H9 (cell line): ENCODE measurements at regions not wholly inside any gene's neighbourhood (a gene's known extent, or its start where the extent isn't known, plus 50 kb on each side); places are given as distances from the start of the nearest gene placed in this dataset.

Experiments used
- DNase-seq: peaks from one replicate; pipeline ENCODE4 v3.0.0-alpha.2; 2017
- H2AFZ ChIP-seq: one replicate; pipeline ENCODE4 v1.6.1; 2013; ENCODE audit warnings: mild to moderate bottlenecking, low read length, control low read depth, moderate library complexity
- H2AK5ac ChIP-seq: 2 replicates; pipeline ENCODE4 v1.6.1; 2013; ENCODE audit warnings: low read length, control low read depth, mixed read lengths; ENCODE audit not compliant: insufficient read length
- H2BK120ac ChIP-seq: one replicate; pipeline ENCODE4 v1.6.1; 2013; ENCODE audit warnings: low read depth, mild to moderate bottlenecking, low read length, control low read depth, inconsistent platforms; ENCODE audit not compliant: poor library complexity, severe bottlenecking
- H2BK12ac ChIP-seq: 2 replicates; pipeline ENCODE4 v1.6.1; 2013; ENCODE audit warnings: low read length, control low read depth, mixed read lengths, low read depth; ENCODE audit not compliant: insufficient read length
- H2BK15ac ChIP-seq: 2 replicates; pipeline ENCODE4 v1.6.1; 2013; ENCODE audit warnings: low read depth, low read length, control low read depth
- H2BK20ac ChIP-seq: one replicate; pipeline ENCODE4 v1.6.1; 2013; ENCODE audit warnings: low read depth, mild to moderate bottlenecking, low read length, control low read depth, inconsistent platforms; ENCODE audit not compliant: poor library complexity, severe bottlenecking
- H2BK5ac ChIP-seq: 2 replicates; pipeline ENCODE4 v1.6.1; 2013; ENCODE audit warnings: low read length, control low read depth, mixed read lengths; ENCODE audit not compliant: insufficient read length
- H3K14ac ChIP-seq: 2 replicates; pipeline ENCODE4 v1.6.1; 2013; ENCODE audit warnings: low read length, control low read depth; ENCODE audit not compliant: insufficient read depth
- H3K18ac ChIP-seq: 2 replicates; pipeline ENCODE4 v1.6.1; 2013; ENCODE audit warnings: low read depth, mild to moderate bottlenecking, mixed read lengths, low read length, control low read depth; ENCODE audit not compliant: insufficient read length
- H3K23ac ChIP-seq: 2 replicates; pipeline ENCODE4 v1.6.1; 2013; ENCODE audit warnings: low read length, control low read depth, mixed read lengths, low read depth; ENCODE audit not compliant: insufficient read length
- H3K23me2 ChIP-seq: 2 replicates; pipeline ENCODE4 v1.6.1; 2013; ENCODE audit warnings: low read depth, mild to moderate bottlenecking, mixed read lengths, low read length, control low read depth; ENCODE audit not compliant: insufficient read length, poor library complexity, severe bottlenecking
- H3K27ac ChIP-seq: 2 replicates; pipeline ENCODE4 v1.5.1; 2013; ENCODE audit warnings: low read length, control low read depth, mixed read lengths, low read depth; ENCODE audit not compliant: insufficient read length
- H3K27me3 ChIP-seq: 2 replicates; pipeline ENCODE4 v1.6.1; 2013; ENCODE audit warnings: low read length, control low read depth, inconsistent platforms; ENCODE audit not compliant: insufficient read depth
- H3K4ac ChIP-seq: 2 replicates; pipeline ENCODE4 v1.6.1; 2013; ENCODE audit warnings: low read depth, mild to moderate bottlenecking, control low read depth, inconsistent platforms, low read length, moderate library complexity
- H3K4me1 ChIP-seq: 2 replicates; pipeline ENCODE4 v1.6.1; 2013; ENCODE audit warnings: low read length, control low read depth, inconsistent platforms; ENCODE audit not compliant: insufficient read depth
- H3K4me2 ChIP-seq: 2 replicates; pipeline ENCODE4 v1.6.1; 2013; ENCODE audit warnings: low read length, control low read depth, mixed read lengths; ENCODE audit not compliant: insufficient read length, insufficient read depth
- H3K56ac ChIP-seq: 2 replicates; pipeline ENCODE4 v1.6.1; 2013; ENCODE audit warnings: low read depth, mild to moderate bottlenecking, mixed read lengths, low read length, control low read depth; ENCODE audit not compliant: insufficient read length
- H3K79me1 ChIP-seq: 2 replicates; pipeline ENCODE4 v1.6.1; 2013; ENCODE audit warnings: low read depth, mild to moderate bottlenecking, moderate library complexity, low read length, control low read depth, inconsistent platforms; ENCODE audit not compliant: insufficient read depth, poor library complexity, severe bottlenecking
- H3K79me2 ChIP-seq: 2 replicates; pipeline ENCODE4 v1.6.1; 2013; ENCODE audit warnings: low read length, control low read depth, inconsistent platforms; ENCODE audit not compliant: insufficient read depth
- H3K9ac ChIP-seq: 2 replicates; pipeline ENCODE4 v1.6.1; 2013; ENCODE audit warnings: low read length, control low read depth, mixed read lengths; ENCODE audit not compliant: insufficient read length; ENCODE audit errors: extremely low read depth
- H3K9me3 ChIP-seq: one replicate; pipeline ENCODE4 v1.6.1; 2013; ENCODE audit warnings: low read depth, low read length, inconsistent platforms; ENCODE audit not compliant: control insufficient read depth
- H3T11ph ChIP-seq: one replicate; pipeline ENCODE4 v1.6.1; 2013; ENCODE audit warnings: mild to moderate bottlenecking, low read length, control low read depth, inconsistent platforms
- H4K20me1 ChIP-seq: one replicate; pipeline ENCODE4 v1.6.1; 2013; ENCODE audit not compliant: control insufficient read depth, insufficient read length, insufficient read depth
- H4K5ac ChIP-seq: 2 replicates; pipeline ENCODE4 v1.6.1; 2013; ENCODE audit warnings: low read depth, mild to moderate bottlenecking, mixed read lengths, low read length, control low read depth; ENCODE audit not compliant: insufficient read length
- H4K8ac ChIP-seq: replicated peaks from 2 replicates; pipeline ENCODE4 v1.6.1; 2013; ENCODE audit warnings: low read length, control low read depth, mixed read lengths, low read depth; ENCODE audit not compliant: insufficient read length
- H4K91ac ChIP-seq: 2 replicates; pipeline ENCODE4 v1.6.1; 2013; ENCODE audit warnings: low read depth, mild to moderate bottlenecking, moderate library complexity, mixed read lengths, low read length, control low read depth; ENCODE audit not compliant: insufficient read length
- H3K27ac Mint-ChIP-seq, 3 experiments: 2 replicates in 2 of 3; 3 replicates in 1 of 3; pipeline ENCODE4 v1.8.0; 2020 to 2021; ENCODE audit warnings: mixed read lengths in 3 of 3, mild to moderate bottlenecking in 1 of 3, moderate library complexity in 1 of 3
- H3K27me3 Mint-ChIP-seq: 2 replicates; pipeline ENCODE4 v1.8.0; 2021; ENCODE audit warnings: low read depth, mild to moderate bottlenecking, moderate library complexity, mixed read lengths
- H3K36me3 Mint-ChIP-seq, 3 experiments: 2 replicates in 2 of 3; 3 replicates in 1 of 3; pipeline ENCODE4 v1.8.0; 2020 to 2021; ENCODE audit warnings: low read depth in 3 of 3, mixed read lengths in 3 of 3; ENCODE audit not compliant: insufficient read depth in 1 of 3
- H3K4me1 Mint-ChIP-seq, 2 experiments: 2 replicates each; pipeline ENCODE4 v1.8.0; 2020; ENCODE audit warnings: mixed read lengths in 2 of 2
- H3K4me3 Mint-ChIP-seq, 2 experiments: 2 replicates in 1 of 2; 3 replicates in 1 of 2; pipeline ENCODE4 v1.8.0; 2020 to 2021; ENCODE audit warnings: mild to moderate bottlenecking in 2 of 2, mixed read lengths in 2 of 2, moderate library complexity in 1 of 2
- H3K9me3 Mint-ChIP-seq, 2 experiments: 2 replicates in 1 of 2; 3 replicates in 1 of 2; pipeline ENCODE4 v1.8.0; 2020; ENCODE audit warnings: mild to moderate bottlenecking in 2 of 2, mixed read lengths in 2 of 2, moderate library complexity in 1 of 2
- TF ChIP-seq, protein P1 (sequence below): fragments of 200-600 bp; sonication (generic); conservative IDR thresholded peaks from 3 replicates; pipeline ENCODE4 v1.8.0; 2021; ENCODE audit warnings: antibody characterized with exemption, mild to moderate bottlenecking

DNA sequence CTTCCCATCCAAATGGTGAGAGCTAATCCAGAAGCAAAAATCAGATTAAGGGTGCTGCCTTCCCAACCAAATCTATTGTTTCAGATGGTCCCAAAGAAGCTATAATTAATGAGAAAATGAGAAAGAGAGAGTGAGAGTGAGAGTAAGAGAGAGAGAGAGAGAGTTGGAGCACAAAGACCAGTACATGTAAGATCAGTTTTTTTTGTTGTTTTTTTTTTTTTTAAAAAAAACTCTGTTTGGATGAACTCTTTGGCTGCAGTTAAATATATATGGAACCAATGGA, 305.6 kb downstream of the PTEN start:
- Histone ChIP-seq H3K79me2 (no peaks in the 10 kb centered on the region), H2BK12ac (no peak overlapping the region), H3K18ac (no peak overlapping the region), H3K27me3 (no peaks in the 10 kb centered on the region), H2BK15ac (no peak overlapping the region), H3K79me1 (no peaks in the 10 kb centered on the region), H3K14ac (no peak overlapping the region), H2AK5ac (no peak overlapping the region), H3K4ac (no peak overlapping the region), H4K20me1 (no peaks in the 10 kb centered on the region), H4K5ac (no peak overlapping the region), H3K4me2 (no peak overlapping the region), H3K27ac (no peak overlapping the region), H4K91ac (no peak overlapping the region), H2BK20ac (no peak overlapping the region), H2BK120ac (no peak overlapping the region), H4K8ac (no peak overlapping the region), H2BK5ac (no peak overlapping the region), H3K23ac (no peak overlapping the region), H3T11ph (no peak overlapping the region), H3K23me2 (no peaks in the 10 kb centered on the region), H2AFZ (no peak overlapping the region), H3K4me1 (no peaks in the 10 kb centered on the region; the same call in 1 of the 2 replicates), H3K9ac (no peak overlapping the region), H3K9me3 (no peaks in the 10 kb centered on the region), H3K56ac (no peak overlapping the region)
- H3K4me1 Mint-ChIP-seq = peaks cover 3 to 5% of the 10 kb centered on the region in 2 experiments; a peak in 1 of 4 replicates
- no peak for DNase-seq
- H3K9me3 Mint-ChIP-seq = peaks cover 0 to 8% of the 10 kb centered on the region in 2 experiments; a peak in 2 of 5 replicates
- TF ChIP-seq, protein P1, sequence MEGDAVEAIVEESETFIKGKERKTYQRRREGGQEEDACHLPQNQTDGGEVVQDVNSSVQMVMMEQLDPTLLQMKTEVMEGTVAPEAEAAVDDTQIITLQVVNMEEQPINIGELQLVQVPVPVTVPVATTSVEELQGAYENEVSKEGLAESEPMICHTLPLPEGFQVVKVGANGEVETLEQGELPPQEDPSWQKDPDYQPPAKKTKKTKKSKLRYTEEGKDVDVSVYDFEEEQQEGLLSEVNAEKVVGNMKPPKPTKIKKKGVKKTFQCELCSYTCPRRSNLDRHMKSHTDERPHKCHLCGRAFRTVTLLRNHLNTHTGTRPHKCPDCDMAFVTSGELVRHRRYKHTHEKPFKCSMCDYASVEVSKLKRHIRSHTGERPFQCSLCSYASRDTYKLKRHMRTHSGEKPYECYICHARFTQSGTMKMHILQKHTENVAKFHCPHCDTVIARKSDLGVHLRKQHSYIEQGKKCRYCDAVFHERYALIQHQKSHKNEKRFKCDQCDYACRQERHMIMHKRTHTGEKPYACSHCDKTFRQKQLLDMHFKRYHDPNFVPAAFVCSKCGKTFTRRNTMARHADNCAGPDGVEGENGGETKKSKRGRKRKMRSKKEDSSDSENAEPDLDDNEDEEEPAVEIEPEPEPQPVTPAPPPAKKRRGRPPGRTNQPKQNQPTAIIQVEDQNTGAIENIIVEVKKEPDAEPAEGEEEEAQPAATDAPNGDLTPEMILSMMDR = no peak
- H3K27ac Mint-ChIP-seq = no peak overlapping the region
- no peaks in the 10 kb centered on the region for H3K27me3 Mint-ChIP-seq
- no peak overlapping the region for H3K4me3 Mint-ChIP-seq
- H3K36me3 Mint-ChIP-seq = peaks cover 0 to 5% (median 0%) of the 10 kb centered on the region in 3 experiments; a peak in 5 of 7 replicates
